H1 (cell line): ENCODE measurements at regions not wholly inside any gene's neighbourhood (a gene's known extent, or its start where the extent isn't known, plus 50 kb on each side); places are given as distances from the start of the nearest gene placed in this dataset.

Source experiments
- CTCF ChIA-PET: fragments of 300-600 bp; sonication (Branson Sonifier 250); formaldehyde crosslinking; loops from one replicate; lab custom pipeline; 2021; ENCODE audit not compliant: partially characterized antibody; lab: Charles Lee
- POLR2A ChIA-PET: fragments of 300-600 bp; sonication (Branson Sonifier 250); formaldehyde crosslinking; loops from one replicate; lab custom pipeline; 2021; ENCODE audit warnings: inconsistent platforms; ENCODE audit not compliant: partially characterized antibody; lab: Charles Lee
- DNase-seq, 2 experiments: peaks; one replicate each; pipeline versions ENCODE4 v3.0.0 to v3.0.0-alpha.2; 2010 to 2022; ENCODE audit warnings: low spot score in 2 of 2, low read depth in 1 of 2, mixed read lengths in 1 of 2
- FAIRE-seq: peaks from 2 replicates; lab custom pipeline; 2011; peaks lifted over from hg19 to GRCh38; lab: Jason Lieb, UNC
- H2AFZ ChIP-seq: 2 replicates; pipeline ENCODE4 v1.8.1; 2012; ENCODE audit warnings: low read length, inconsistent platforms
- H2AK5ac ChIP-seq: 2 replicates; pipeline ENCODE4 v1.6.1; 2013; ENCODE audit warnings: low read depth, low read length
- H2BK120ac ChIP-seq: replicated peaks from 2 replicates; pipeline ENCODE3; 2013; ENCODE audit warnings: low read depth, low read length, inconsistent platforms
- H2BK12ac ChIP-seq: 2 replicates; pipeline ENCODE4 v1.6.1; 2013; ENCODE audit warnings: low read depth, low read length
- H2BK15ac ChIP-seq: 2 replicates; pipeline ENCODE4 v1.6.1; 2013; ENCODE audit warnings: low read length
- H2BK20ac ChIP-seq: 2 replicates; pipeline ENCODE4 v1.6.1; 2013; ENCODE audit warnings: low read length
- H2BK5ac ChIP-seq: 2 replicates; pipeline ENCODE4 v1.6.1; 2013; ENCODE audit warnings: low read depth, low read length
- H3K14ac ChIP-seq: 2 replicates; pipeline ENCODE4 v1.6.1; 2013; ENCODE audit warnings: inconsistent platforms; ENCODE audit not compliant: insufficient read length
- H3K18ac ChIP-seq: 2 replicates; pipeline ENCODE4 v1.6.1; 2013; ENCODE audit warnings: low read length; ENCODE audit errors: extremely low read depth
- H3K23ac ChIP-seq: 2 replicates; pipeline ENCODE4 v1.6.1; 2013; ENCODE audit warnings: inconsistent platforms; ENCODE audit not compliant: insufficient read length
- H3K23me2 ChIP-seq: 2 replicates; pipeline ENCODE4 v1.6.1; 2013; ENCODE audit warnings: low read depth, low read length
- H3K27ac ChIP-seq: 2 replicates; pipeline ENCODE4 v1.6.1; 2011; ENCODE audit warnings: low read depth, low read length, inconsistent platforms
- H3K27me3 ChIP-seq, 4 experiments: replicated peaks in 1 of 4; 1 replicate in 1 of 4; 2 replicates in 3 of 4; pipeline versions ENCODE4 v1.6.1 to v1.8.1; 2011 to 2013; ENCODE audit warnings: low read length in 3 of 4, mild to moderate bottlenecking in 3 of 4, inconsistent platforms in 2 of 4, mixed read lengths in 2 of 4, moderate library complexity in 1 of 4; ENCODE audit not compliant: control insufficient read depth in 3 of 4, insufficient read depth in 3 of 4; ENCODE audit errors: extremely low read depth in 1 of 4
- H3K36me3 ChIP-seq, 4 experiments: 2 replicates each; pipeline versions ENCODE4 v1.6.1 to v1.8.1; 2011 to 2013; ENCODE audit warnings: mild to moderate bottlenecking in 4 of 4, low read length in 3 of 4, moderate library complexity in 2 of 4, control low read depth in 1 of 4, inconsistent platforms in 1 of 4; ENCODE audit not compliant: insufficient read depth in 4 of 4, control insufficient read depth in 2 of 4
- H3K4ac ChIP-seq: replicated peaks from 2 replicates; pipeline ENCODE3; 2013; ENCODE audit warnings: low read length, low read depth, mixed read lengths, inconsistent platforms; ENCODE audit not compliant: insufficient read length
- H3K4me1 ChIP-seq, 4 experiments: replicated peaks in 1 of 4; 1 replicate in 1 of 4; 2 replicates in 3 of 4; pipeline versions ENCODE4 v1.6.1 to v1.8.1; 2011 to 2013; ENCODE audit warnings: low read length in 3 of 4, inconsistent platforms in 2 of 4, mixed read lengths in 1 of 4; ENCODE audit not compliant: insufficient read depth in 4 of 4, control insufficient read depth in 3 of 4
- H3K4me2 ChIP-seq, 2 experiments: 2 replicates each; pipeline versions ENCODE4 v1.6.1 to v1.8.1; 2011 to 2013; ENCODE audit warnings: low read depth in 2 of 2, low read length in 2 of 2, control low read depth in 1 of 2, inconsistent platforms in 1 of 2, mild to moderate bottlenecking in 1 of 2; ENCODE audit not compliant: insufficient read depth in 1 of 2
- H3K4me3 ChIP-seq, 4 experiments: fragments of 200-600, 300-600 bp in 1 of 4; sonication (generic), shearing (Covaris generic), sonication (Bioruptor Twin) in 1 of 4; 2 replicates each; pipeline versions ENCODE4 v1.5.1 to v1.8.1; 2011 to 2016; ENCODE audit warnings: low read length in 4 of 4, low read depth in 3 of 4, control low read depth in 2 of 4, inconsistent platforms in 2 of 4, mild to moderate bottlenecking in 2 of 4, mixed read lengths in 1 of 4, moderate library complexity in 1 of 4; ENCODE audit not compliant: insufficient read depth in 2 of 4; ENCODE audit errors: extremely low read depth in 1 of 4
- H3K56ac ChIP-seq: replicated peaks from 2 replicates; pipeline ENCODE3; 2013; ENCODE audit warnings: low read depth, mild to moderate bottlenecking, mixed read lengths, low read length, inconsistent platforms; ENCODE audit not compliant: insufficient read length
- H3K79me1 ChIP-seq: 2 replicates; pipeline ENCODE4 v1.6.1; 2013; ENCODE audit warnings: low read depth, low read length, control low read depth
- H3K79me2 ChIP-seq, 2 experiments: 2 replicates each; pipeline versions ENCODE4 v1.6.1 to v1.8.1; 2012 to 2013; ENCODE audit warnings: low read length in 2 of 2, mild to moderate bottlenecking in 2 of 2, inconsistent platforms in 1 of 2; ENCODE audit not compliant: insufficient read depth in 2 of 2, control insufficient read depth in 1 of 2
- H3K9ac ChIP-seq, 4 experiments: replicated peaks in 1 of 4; 1 replicate in 1 of 4; 2 replicates in 3 of 4; pipeline versions ENCODE4 v1.6.1 to v1.8.1; 2011 to 2013; ENCODE audit warnings: low read depth in 3 of 4, low read length in 3 of 4, control low read depth in 2 of 4, mild to moderate bottlenecking in 2 of 4, moderate library complexity in 2 of 4, inconsistent platforms in 1 of 4; ENCODE audit errors: extremely low read depth in 1 of 4
- H3K9me3 ChIP-seq, 2 experiments: 2 replicates each; pipeline versions ENCODE4 v1.6.1 to v1.8.1; 2012 to 2013; ENCODE audit warnings: mild to moderate bottlenecking in 2 of 2, moderate library complexity in 2 of 2, control low read depth in 1 of 2, inconsistent platforms in 1 of 2, low read depth in 1 of 2, low read length in 1 of 2, mixed read lengths in 1 of 2; ENCODE audit not compliant: insufficient read depth in 2 of 2
- H4K20me1 ChIP-seq, 2 experiments: replicated peaks in 1 of 2; 2 replicates each; pipeline versions ENCODE3 to v1.8.1; 2011 to 2013; ENCODE audit warnings: inconsistent platforms in 2 of 2, low read length in 2 of 2, mild to moderate bottlenecking in 1 of 2; ENCODE audit not compliant: insufficient read depth in 2 of 2, control insufficient read depth in 1 of 2
- H4K5ac ChIP-seq: 2 replicates; pipeline ENCODE4 v1.6.1; 2013; ENCODE audit warnings: low read length, low read depth, mixed read lengths, inconsistent platforms; ENCODE audit not compliant: insufficient read length
- H4K8ac ChIP-seq: 2 replicates; pipeline ENCODE4 v1.8.0; 2013; ENCODE audit warnings: mild to moderate bottlenecking, moderate library complexity, low read length, inconsistent platforms; ENCODE audit not compliant: insufficient read depth; ENCODE audit errors: extremely low read depth
- H4K91ac ChIP-seq: replicated peaks from 2 replicates; pipeline ENCODE3; 2013; ENCODE audit warnings: low read length, mixed read lengths, inconsistent platforms; ENCODE audit not compliant: insufficient read length
- CHD1 ChIP-seq: IDR thresholded peaks from 2 replicates; pipeline ENCODE4 v1.6.1; 2012; ENCODE audit warnings: low read depth, low read length, improper control_type of control experiment
- CTCF ChIP-seq, 3 experiments: IDR thresholded peaks; 1 replicate in 2 of 3; 2 replicates in 1 of 3; pipeline versions ENCODE4 v1.5.1 to v1.6.1; 2011; ENCODE audit warnings: low read length in 3 of 3, mild to moderate bottlenecking in 3 of 3, inconsistent platforms in 2 of 3, low read depth in 1 of 3, moderate library complexity in 1 of 3; ENCODE audit not compliant: insufficient read depth in 1 of 3; ENCODE audit errors: control extremely low read depth in 1 of 3
- EGR1 ChIP-seq: IDR thresholded peaks from 2 replicates; pipeline ENCODE4 v1.6.1; 2011; ENCODE audit warnings: low read depth, low read length, borderline replicate concordance
- FOSL1 ChIP-seq: IDR thresholded peaks from 2 replicates; pipeline ENCODE4 v1.6.1; 2011; ENCODE audit warnings: mild to moderate bottlenecking, low read depth, low read length, moderate library complexity; ENCODE audit not compliant: insufficient read depth
- GTF2F1 ChIP-seq: IDR thresholded peaks from 2 replicates; pipeline ENCODE4 v1.6.1; 2012; ENCODE audit warnings: low read depth, low read length, improper control_type of control experiment, borderline replicate concordance
- HDAC2 ChIP-seq, 2 experiments: fragments of 300-600 bp in 1 of 2; sonication (generic) in 1 of 2; IDR thresholded peaks; 2 replicates each; pipeline ENCODE4 v1.6.1; 2011 to 2012; ENCODE audit warnings: low read depth in 2 of 2, low read length in 2 of 2, mild to moderate bottlenecking in 2 of 2, moderate library complexity in 2 of 2, borderline replicate concordance in 1 of 2, inconsistent platforms in 1 of 2
- HDAC6 ChIP-seq: IDR thresholded peaks from one replicate; pipeline ENCODE4 v1.7.1; 2012; ENCODE audit warnings: low read depth, mild to moderate bottlenecking, inconsistent platforms, low read length, moderate library complexity
- JUND ChIP-seq: IDR thresholded peaks from 2 replicates; pipeline ENCODE4 v1.6.1; 2011; ENCODE audit warnings: mild to moderate bottlenecking, improper control_type of control experiment, low read length
- MAX ChIP-seq: IDR thresholded peaks from 2 replicates; pipeline ENCODE4 v1.6.1; 2012; ENCODE audit warnings: inconsistent platforms
- POLR2AphosphoS5 ChIP-seq: IDR thresholded peaks from 2 replicates; pipeline ENCODE4 v1.6.1; 2011; ENCODE audit warnings: low read depth, low read length
- SRF ChIP-seq: IDR thresholded peaks from 2 replicates; pipeline ENCODE4 v1.6.1; 2011; ENCODE audit warnings: mild to moderate bottlenecking, low read depth, low read length, moderate library complexity
- WGBS, 2 experiments: shearing (Covaris generic) in 1 of 2; methylation state at CpG; one replicate each; pipeline versions ENCODE4 v1.1.6 to v1.1.7; 2013 to 2015; ENCODE audit warnings: low lambda C conversion rate in 2 of 2, mixed read lengths in 2 of 2, inconsistent platforms in 1 of 2, low coverage in 1 of 2, missing lambda C conversion rate in 1 of 2; ENCODE audit not compliant: insufficient replicate concordance in 2 of 2, insufficient coverage in 1 of 2, insufficient read length in 1 of 2; ENCODE audit errors: extremely low coverage in 1 of 2, missing lambda C conversion rate in 1 of 2; 5-methylcytosine and 5-hydroxymethylcytosine counted together

GRCh38 chr2:37832590-37833197, 92.4 kb upstream of the RMDN2 start:
- H4K91ac ChIP-seq = no peak overlapping the region
- H3K27me3 ChIP-seq = no peaks in the 10 kb centered on the region
- FAIRE-seq = peak; percentile 72
- no peak overlapping the region for H3K18ac ChIP-seq
- no peaks in the 10 kb centered on the region for H3K36me3 ChIP-seq
- peak; percentile 41 to 85 for DNase-seq
- H3K9me3 ChIP-seq = no peaks in the 10 kb centered on the region
- ChIA-PET POLR2A (interaction anchor here (0.5 to 0.6 kb wide), 2 partner anchors 419 to 525 kb away, joined by 3 read pairs; no protein-coding TSS in a partner anchor), CTCF (interaction anchor here (0.6 to 12.5 kb wide), 33 partner anchors 8 to 455 kb away, joined by 3 to 132 read pairs (median 4); no protein-coding TSS in a partner anchor)
- no peaks in the 10 kb centered on the region for H3K4me1 ChIP-seq
- no peak overlapping the region for H2BK5ac ChIP-seq
- no peaks in the 10 kb centered on the region for H3K79me1 ChIP-seq
- no peak overlapping the region for H2AK5ac ChIP-seq
- H3K4ac ChIP-seq = no peak overlapping the region
- H4K5ac ChIP-seq = no peak overlapping the region
- H3K4me3 ChIP-seq = no peak overlapping the region
- H4K20me1 ChIP-seq = no peaks in the 10 kb centered on the region
- 59% methylated on average over 3 of the region's 3 CpGs; no CpG with 5 or more reads in 1 of the 2 experiments for WGBS, 2 experiments
- 0 out of 2 replicates have a peak overlapping the region, but pooled peaks have one; percentile 77 for H2AFZ ChIP-seq
- H3K9ac ChIP-seq = no peak overlapping the region
- no peak overlapping the region for H4K8ac ChIP-seq
- H3K79me2 ChIP-seq = no peaks in the 10 kb centered on the region
- no peak overlapping the region for H3K4me2 ChIP-seq
- no peak overlapping the region for H2BK20ac ChIP-seq
- no peak overlapping the region for H3K27ac ChIP-seq
- H2BK120ac ChIP-seq = no peak overlapping the region
- no peaks in the 10 kb centered on the region for H3K23me2 ChIP-seq
- no peak overlapping the region for H3K23ac ChIP-seq
- no peak overlapping the region for H2BK12ac ChIP-seq
- H2BK15ac ChIP-seq = no peak overlapping the region
- no peak overlapping the region for H3K14ac ChIP-seq
- H3K56ac ChIP-seq = no peak overlapping the region
- TF ChIP-seq CTCF (IDR thresholded peaks at IDR 0.05; ENCODE audit: control extremely low read depth in 1 of 3, insufficient read depth in 1 of 3, low read depth in 1 of 3, low read length in 3 of 3) = peak; percentile 61 to 78 (median 73)
- no peak for TF ChIP-seq EGR1
- TF ChIP-seq MAX = no peak
- no peak for TF ChIP-seq JUND
- no peak for TF ChIP-seq GTF2F1
- no peak for TF ChIP-seq SRF
- TF ChIP-seq CHD1 = no peak
- TF ChIP-seq POLR2AphosphoS5 = no peak
- TF ChIP-seq HDAC2 (IDR thresholded peaks at IDR 0.05; ENCODE audit: borderline replicate concordance in 1 of 2, low read depth in 2 of 2, low read length in 2 of 2) = no peak
- TF ChIP-seq FOSL1 = no peak
- no peak for TF ChIP-seq HDAC6
